NT2/D1 (cell line): ENCODE measurements at regions not wholly inside any gene's neighbourhood (a gene's known extent, or its start where the extent isn't known, plus 50 kb on each side); places are given as distances from the start of the nearest gene placed in this dataset.
"Not testable (repeated sequence)": the region's sequence is repeated elsewhere in the genome, so short reads cannot be mapped to it uniquely, and the experiment has no call there.

Source experiments
- DNase-seq: peaks from one replicate; pipeline ENCODE4 v3.0.0-alpha.2; 2011; ENCODE audit warnings: low read depth, low spot score
- H3K27me3 ChIP-seq: 2 replicates; pipeline ENCODE4 v1.6.0; 2011; ENCODE audit warnings: mild to moderate bottlenecking; ENCODE audit not compliant: insufficient read length, insufficient read depth
- H3K36me3 ChIP-seq: 2 replicates; pipeline ENCODE4 v1.6.1; 2011; ENCODE audit warnings: mild to moderate bottlenecking, low read length, mixed read lengths; ENCODE audit not compliant: insufficient read depth, insufficient read length
- H3K4me1 ChIP-seq: 2 replicates; pipeline ENCODE4 v1.5.1; 2011; ENCODE audit not compliant: insufficient read depth, insufficient read length
- H3K4me3 ChIP-seq: 2 replicates; pipeline ENCODE4 v1.5.1; 2011; ENCODE audit warnings: low read depth; ENCODE audit not compliant: insufficient read length
- H3K9ac ChIP-seq: 2 replicates; pipeline ENCODE4 v1.6.0; 2011; ENCODE audit warnings: low read depth; ENCODE audit not compliant: insufficient read length
- H3K9me3 ChIP-seq: 2 replicates; pipeline ENCODE4 v1.5.1; 2011; ENCODE audit warnings: mild to moderate bottlenecking, low read length; ENCODE audit not compliant: insufficient read depth
- SUZ12 ChIP-seq: IDR thresholded peaks from 2 replicates; pipeline ENCODE4 v1.6.1; 2011; ENCODE audit not compliant: insufficient read length, insufficient read depth; ENCODE audit errors: extremely low read depth
- YY1 ChIP-seq: IDR thresholded peaks from 2 replicates; pipeline ENCODE4 v1.6.1; 2011; ENCODE audit not compliant: insufficient read length, insufficient read depth
- ZNF274 ChIP-seq: IDR thresholded peaks from 2 replicates; pipeline ENCODE4 v1.6.1; 2011; ENCODE audit warnings: mild to moderate bottlenecking, low read depth, low read length

DNA sequence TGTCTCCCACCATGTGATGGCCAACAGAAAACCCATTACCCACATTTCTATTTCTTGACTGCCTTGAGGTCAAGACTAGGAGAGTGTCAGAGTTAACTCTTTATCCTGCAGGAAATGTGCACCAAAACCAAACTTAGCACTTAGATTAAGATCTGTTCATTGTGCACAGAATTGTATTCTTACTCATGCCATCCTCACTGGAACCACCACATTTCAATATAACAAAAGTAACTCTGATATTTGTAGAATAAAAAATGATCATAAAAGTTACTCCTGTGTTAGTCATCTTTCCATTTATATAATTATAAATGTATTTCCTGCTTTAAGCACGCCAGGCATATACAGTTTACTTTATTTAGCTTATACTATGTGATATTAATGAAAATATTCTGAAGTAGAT is 193.0 kb upstream of the DPYD start:
- Histone ChIP-seq H3K9me3 (no peaks in the 10 kb centered on the region), H3K9ac (no peak overlapping the region), H3K4me1 (no peaks in the 10 kb centered on the region), H3K27me3 (no peaks in the 10 kb centered on the region), H3K36me3 (no peaks in the 10 kb centered on the region), H3K4me3 (no peak overlapping the region)
- DNase-seq, result no peak
- TF ChIP-seq SUZ12, result no peak
- no peak for TF ChIP-seq ZNF274
- no peak for TF ChIP-seq YY1

DNA sequence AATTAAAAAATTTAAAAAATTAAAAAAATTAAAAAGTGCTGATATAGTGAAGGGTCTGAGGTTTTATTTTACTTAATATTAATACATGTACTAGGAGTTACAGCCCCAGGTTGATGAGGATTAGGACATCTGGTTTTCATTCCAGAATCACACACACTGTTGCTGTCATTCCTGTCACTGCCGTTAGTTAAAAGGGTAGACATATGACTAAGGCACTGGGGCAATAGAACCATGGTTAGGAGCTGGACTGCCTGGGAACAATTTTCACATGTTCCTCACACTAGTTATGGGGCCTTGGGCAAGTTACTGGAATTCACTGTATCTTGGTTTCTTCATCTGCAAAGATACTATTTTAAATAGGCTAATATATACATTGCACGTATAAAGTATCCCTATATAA is 191.8 kb upstream of the DPYD start:
- Histone ChIP-seq H3K36me3 (no peaks in the 10 kb centered on the region), H3K9me3 (peaks cover 5% of the 10 kb centered on the region; the same call in 1 of the 2 replicates), H3K4me1 (no peaks in the 10 kb centered on the region), H3K4me3 (no peak overlapping the region), H3K9ac (no peak overlapping the region), H3K27me3 (no peaks in the 10 kb centered on the region)
- TF ChIP-seq ZNF274 (no peak), YY1 (no peak), SUZ12 (no peak)
- DNase-seq, result no peak

DNA sequence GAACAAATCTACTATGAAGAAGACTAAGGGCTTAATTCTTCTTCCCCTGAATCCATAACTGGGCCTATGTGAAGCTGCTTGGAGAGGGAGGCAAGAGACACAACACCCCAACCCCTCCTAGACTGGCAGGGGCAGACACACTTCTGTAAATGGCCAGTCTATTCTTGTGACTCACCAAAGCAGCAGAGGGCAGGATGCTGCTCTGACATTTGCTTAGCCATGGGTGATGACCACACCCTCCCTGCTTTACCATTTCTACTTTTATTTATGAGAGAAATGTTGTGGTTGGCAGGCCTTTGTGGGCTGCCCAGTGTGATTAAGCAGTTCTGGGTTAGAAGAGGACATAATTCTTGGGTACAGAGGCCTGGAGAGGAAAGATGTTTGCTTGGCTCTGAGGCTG is 189.8 kb upstream of the DPYD start:
- Histone ChIP-seq H3K9me3 (peaks cover 17% of the 10 kb centered on the region; the same call in 1 of the 2 replicates), H3K4me1 (no peaks in the 10 kb centered on the region), H3K27me3 (no peaks in the 10 kb centered on the region), H3K36me3 (no peaks in the 10 kb centered on the region), H3K4me3 (no peak overlapping the region), H3K9ac (no peak overlapping the region)
- TF ChIP-seq ZNF274 (no peak), SUZ12 (no peak), YY1 (no peak)
- DNase-seq, result no peak

DNA sequence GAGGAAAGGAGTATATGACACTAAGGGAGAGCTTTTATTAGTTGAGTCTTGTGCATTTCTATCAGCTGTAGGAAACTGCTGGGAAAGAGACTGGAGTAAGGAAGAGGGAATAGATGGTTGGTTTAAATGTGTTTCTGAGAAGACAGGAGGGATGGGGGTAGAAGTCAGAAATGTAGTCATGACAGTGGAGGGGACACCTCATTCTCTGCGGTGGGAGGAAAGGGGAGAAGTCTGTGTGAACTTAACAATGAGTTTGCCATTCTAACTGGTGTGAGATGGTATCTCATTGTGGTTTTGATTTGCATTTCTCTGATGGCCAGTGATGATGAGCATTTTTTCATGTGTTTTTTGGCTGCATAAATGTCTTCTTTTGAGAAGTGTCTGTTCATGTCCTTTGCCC is 187.5 kb upstream of the DPYD start:
- not testable (repeated sequence) for DNase-seq, H3K36me3 ChIP-seq, H3K9ac ChIP-seq, H3K4me3 ChIP-seq, H3K4me1 ChIP-seq, H3K27me3 ChIP-seq
- H3K9me3 ChIP-seq, result peaks cover 17% of the 10 kb centered on the region; the same call in 1 of the 2 replicates

DNA sequence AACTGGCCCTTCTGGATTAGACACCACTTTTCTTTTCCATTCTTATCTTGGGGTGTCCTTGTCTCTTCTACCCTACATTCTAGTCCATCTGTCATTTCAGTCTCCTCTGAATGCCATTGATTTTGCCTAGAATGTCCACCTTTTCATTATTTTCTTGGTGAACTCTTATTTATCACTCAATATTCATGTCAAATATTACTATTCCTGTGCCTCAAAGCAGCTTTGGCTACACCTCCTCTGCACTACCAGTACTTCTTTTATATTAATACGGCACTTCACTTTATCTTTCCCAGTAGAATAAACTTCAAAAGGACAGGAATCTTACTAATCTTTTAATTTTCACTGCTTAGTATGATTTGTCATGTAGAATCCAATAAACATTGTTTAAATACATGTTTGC is 186.4 kb upstream of the DPYD start:
- H3K4me3 ChIP-seq, result no peak overlapping the region
- DNase-seq, result no peak
- H3K9me3 ChIP-seq, result peaks cover 17% of the 10 kb centered on the region; the same call in 1 of the 2 replicates
- no peaks in the 10 kb centered on the region for H3K27me3 ChIP-seq
- no peaks in the 10 kb centered on the region for H3K4me1 ChIP-seq
- TF ChIP-seq ZNF274, result no peak
- no peak for TF ChIP-seq YY1
- TF ChIP-seq SUZ12, result no peak
- H3K36me3 ChIP-seq, result no peaks in the 10 kb centered on the region
- H3K9ac ChIP-seq, result no peak overlapping the region

DNA sequence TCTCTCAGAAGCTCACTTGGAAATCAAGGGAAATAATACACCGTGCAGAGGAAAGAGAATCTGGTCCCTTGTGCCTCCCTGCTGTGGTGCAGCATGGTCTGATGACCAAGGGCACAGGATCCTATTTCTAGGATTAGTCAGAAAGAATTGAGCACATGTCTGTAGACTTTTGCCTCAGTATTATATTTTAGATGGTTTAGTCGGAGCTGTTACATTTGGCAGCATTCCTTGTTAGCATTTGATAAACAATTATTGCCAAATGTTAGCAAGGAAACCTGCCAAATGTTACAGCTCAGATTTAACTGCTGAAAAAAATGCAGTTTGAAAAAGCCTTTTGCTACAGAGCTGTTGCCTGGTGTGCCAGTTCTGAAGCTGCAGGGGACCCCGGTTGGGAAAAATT is 183.5 kb upstream of the DPYD start:
- no peak for TF ChIP-seq YY1
- TF ChIP-seq ZNF274, result no peak
- no peak for TF ChIP-seq SUZ12
- H3K9me3 ChIP-seq, result peaks cover 17% of the 10 kb centered on the region; the same call in 1 of the 2 replicates
- no peak for DNase-seq

DNA sequence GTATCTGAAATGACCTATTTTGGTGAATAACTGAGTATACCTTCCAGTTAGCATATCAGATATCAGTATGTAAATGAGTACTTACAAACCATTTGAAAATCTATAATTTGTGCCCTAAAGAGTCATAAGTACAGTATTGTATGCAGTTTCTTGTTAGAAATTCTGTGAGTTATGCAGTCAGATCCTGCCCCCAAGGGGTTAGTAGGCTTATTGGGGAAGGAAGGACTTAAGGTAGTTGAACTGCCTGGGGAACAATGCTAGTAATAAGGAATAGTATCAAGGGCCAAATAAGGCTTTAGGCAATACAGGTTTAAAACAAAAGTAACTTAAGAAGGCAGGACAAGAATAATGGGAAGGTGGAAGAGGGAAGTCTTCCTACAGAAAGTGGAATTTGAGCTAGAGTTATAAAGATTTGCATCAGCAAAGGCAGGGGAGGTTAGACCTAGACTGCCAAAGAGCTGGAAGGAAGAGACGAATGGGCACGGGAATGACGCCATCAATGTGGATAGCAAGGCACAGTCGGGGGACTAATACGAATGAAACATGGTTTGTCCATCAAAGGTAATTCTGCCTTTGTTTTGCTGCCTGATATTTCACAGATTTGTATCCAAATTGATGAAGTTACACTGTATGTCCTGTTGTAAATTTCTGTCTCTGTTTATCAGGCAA is 182.9 kb upstream of the DPYD start:
- no peak overlapping the region for H3K9ac ChIP-seq
- peaks cover 17% of the 10 kb centered on the region; the same call in 1 of the 2 replicates for H3K9me3 ChIP-seq
- no peaks in the 10 kb centered on the region for H3K36me3 ChIP-seq
- no peak overlapping the region for H3K4me3 ChIP-seq
- TF ChIP-seq ZNF274 (no peak), SUZ12 (no peak), YY1 (no peak)
- H3K27me3 ChIP-seq, result no peaks in the 10 kb centered on the region
- no peaks in the 10 kb centered on the region for H3K4me1 ChIP-seq
- DNase-seq, result no peak

More for the DNA sequence above, 183.5 kb upstream of the DPYD start:
- H3K36me3 ChIP-seq, result no peaks in the 10 kb centered on the region
- no peaks in the 10 kb centered on the region for H3K27me3 ChIP-seq
- H3K4me1 ChIP-seq, result no peaks in the 10 kb centered on the region
- no peak overlapping the region for H3K9ac ChIP-seq
- no peak overlapping the region for H3K4me3 ChIP-seq
